ENCODE measurements at regions not wholly inside any gene's neighbourhood (a gene's known extent, or its start where the extent isn't known, plus 50 kb on each side); places are given as distances from the start of the nearest gene placed in this dataset.
"Not testable (repeated sequence)": the region's sequence is repeated elsewhere in the genome, so short reads cannot be mapped to it uniquely, and the experiment has no call there.

DNA sequence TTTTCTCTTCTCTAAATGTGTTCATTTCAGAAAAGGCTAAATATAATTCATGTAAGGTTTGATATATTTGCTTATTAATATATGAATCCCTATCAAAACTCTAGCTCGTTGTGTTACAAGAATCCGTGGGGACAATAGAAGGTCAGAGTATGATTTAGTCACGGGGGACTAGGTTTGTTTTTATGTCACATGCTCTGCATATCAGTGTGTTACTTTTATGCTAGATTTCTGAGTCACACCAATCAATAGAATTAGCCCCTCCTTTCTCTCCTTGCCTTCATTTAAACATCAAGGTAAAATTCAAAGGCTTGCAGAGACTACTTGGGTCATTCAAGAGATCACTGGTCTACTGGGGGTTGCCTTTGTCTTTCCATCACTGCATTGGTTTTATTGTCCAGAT lies 636.1 kb downstream of the NR2F2 start:
- H3K27ac ChIP-seq: no peak overlapping the region
- TF ChIP-seq, protein P1, sequence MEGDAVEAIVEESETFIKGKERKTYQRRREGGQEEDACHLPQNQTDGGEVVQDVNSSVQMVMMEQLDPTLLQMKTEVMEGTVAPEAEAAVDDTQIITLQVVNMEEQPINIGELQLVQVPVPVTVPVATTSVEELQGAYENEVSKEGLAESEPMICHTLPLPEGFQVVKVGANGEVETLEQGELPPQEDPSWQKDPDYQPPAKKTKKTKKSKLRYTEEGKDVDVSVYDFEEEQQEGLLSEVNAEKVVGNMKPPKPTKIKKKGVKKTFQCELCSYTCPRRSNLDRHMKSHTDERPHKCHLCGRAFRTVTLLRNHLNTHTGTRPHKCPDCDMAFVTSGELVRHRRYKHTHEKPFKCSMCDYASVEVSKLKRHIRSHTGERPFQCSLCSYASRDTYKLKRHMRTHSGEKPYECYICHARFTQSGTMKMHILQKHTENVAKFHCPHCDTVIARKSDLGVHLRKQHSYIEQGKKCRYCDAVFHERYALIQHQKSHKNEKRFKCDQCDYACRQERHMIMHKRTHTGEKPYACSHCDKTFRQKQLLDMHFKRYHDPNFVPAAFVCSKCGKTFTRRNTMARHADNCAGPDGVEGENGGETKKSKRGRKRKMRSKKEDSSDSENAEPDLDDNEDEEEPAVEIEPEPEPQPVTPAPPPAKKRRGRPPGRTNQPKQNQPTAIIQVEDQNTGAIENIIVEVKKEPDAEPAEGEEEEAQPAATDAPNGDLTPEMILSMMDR (conservative IDR thresholded peaks at IDR 0.05): no peak

DNA sequence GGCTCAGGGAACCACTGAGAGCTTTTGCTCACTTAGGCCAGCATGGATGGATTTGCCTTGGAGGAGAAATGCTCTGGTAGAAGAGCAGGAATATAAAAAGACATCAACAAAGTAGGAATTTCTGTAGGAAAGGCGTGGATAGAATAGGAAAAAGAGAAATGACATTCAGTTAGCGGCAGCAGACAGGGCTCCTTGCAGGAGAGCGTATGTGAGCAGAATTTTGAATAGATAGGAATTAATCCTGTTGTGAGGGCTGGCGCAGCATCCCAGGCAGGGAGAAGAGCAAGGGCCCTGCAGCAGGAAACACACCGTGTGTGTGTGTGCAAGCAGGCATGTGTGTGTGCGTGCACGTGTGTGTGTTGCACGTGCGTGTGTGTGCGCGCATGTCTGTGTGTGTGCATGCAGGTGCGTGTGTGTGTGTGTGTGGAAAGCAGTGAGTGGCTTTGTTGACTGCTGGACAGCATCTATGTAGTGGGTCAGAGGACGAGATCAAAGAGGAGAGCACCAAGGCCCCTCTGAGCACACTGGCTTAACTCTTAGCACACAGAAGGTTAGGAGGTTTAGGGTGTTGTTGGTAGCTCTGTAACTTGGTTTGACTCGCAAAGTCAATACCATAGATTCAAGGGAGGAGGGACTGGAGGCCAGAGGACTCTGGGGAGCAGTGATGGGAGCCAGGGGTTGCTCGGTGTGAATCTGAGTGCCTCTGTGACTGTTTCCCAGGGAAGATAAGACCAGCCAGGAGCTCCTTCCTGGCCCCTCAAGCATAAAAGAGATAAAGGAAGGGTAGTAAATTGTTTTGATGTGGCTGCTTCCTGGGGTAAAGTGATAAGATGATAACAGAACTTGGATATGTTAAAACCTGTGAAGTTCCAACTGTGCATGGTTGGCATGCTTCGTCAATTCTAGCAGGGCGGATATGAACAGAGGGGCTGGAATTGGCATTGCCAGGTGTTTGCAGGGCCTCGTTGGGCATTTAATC lies 639.5 kb downstream of the NR2F2 start:
- TF ChIP-seq, protein P1 (conservative IDR thresholded peaks at IDR 0.05): no peak
- H3K27ac ChIP-seq: no peak overlapping the region

DNA sequence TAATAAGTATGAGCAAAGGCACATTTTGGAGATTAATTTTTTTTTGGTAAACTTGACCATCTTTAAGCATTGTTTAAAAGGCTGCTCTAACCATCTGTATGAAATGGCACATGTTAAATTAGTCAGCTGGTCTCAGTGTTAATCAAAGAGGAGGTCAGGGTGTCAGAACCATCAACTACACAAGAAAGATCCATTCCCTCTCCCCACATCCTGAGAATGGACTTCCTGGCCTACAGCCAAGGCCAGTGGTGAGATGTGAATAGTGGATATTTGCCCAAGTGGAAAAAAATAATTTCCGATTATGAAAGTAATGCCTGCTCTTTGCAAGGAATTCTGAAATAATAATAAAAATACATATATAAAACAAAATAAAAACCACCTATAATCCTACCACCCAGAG lies 641.7 kb downstream of the NR2F2 start:
- TF ChIP-seq, protein P1 (conservative IDR thresholded peaks at IDR 0.05): no peak
- no peak overlapping the region for H3K27ac ChIP-seq

DNA sequence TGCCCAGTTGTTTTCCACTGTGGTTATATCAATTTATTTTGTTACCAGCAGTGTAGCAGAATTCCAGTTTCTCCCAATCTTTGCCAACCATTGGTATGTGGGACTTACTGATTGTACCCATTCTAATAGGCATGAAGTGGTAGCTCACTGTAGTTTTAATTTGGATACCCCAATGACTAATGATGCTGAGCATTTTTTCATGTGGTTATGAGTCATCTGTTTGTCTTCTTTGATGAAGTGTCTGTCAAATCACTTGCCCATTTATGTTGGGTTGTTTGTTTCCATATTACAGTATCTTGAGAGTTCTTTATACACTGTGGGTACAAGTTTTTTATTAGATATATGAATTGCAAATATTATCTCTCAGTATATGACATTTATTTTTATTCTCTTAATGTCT lies 644.3 kb downstream of the NR2F2 start:
- TF ChIP-seq, protein P1 (conservative IDR thresholded peaks at IDR 0.05): no peak
- no peak overlapping the region for H3K27ac ChIP-seq

DNA sequence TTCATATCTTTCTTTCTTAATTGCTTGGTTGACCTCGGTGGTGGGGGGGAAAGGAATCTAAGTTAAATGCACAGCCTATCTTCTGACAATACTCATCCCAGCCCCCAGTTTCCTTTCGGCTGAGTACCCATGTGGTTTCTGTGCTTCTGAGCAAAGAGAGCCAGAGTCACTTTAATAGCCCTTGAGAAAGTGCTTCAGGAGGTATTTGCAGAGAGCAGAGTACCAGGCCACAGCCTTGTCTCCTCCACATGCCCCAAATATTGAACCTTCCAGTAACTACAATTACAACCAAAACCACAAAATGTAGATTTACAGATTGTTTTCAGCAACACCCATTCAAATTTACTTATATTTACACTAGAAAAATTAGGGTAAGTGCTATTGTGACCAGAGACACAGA lies 647.4 kb downstream of the NR2F2 start:
- TF ChIP-seq, protein P1 (conservative IDR thresholded peaks at IDR 0.05): no peak

DNA sequence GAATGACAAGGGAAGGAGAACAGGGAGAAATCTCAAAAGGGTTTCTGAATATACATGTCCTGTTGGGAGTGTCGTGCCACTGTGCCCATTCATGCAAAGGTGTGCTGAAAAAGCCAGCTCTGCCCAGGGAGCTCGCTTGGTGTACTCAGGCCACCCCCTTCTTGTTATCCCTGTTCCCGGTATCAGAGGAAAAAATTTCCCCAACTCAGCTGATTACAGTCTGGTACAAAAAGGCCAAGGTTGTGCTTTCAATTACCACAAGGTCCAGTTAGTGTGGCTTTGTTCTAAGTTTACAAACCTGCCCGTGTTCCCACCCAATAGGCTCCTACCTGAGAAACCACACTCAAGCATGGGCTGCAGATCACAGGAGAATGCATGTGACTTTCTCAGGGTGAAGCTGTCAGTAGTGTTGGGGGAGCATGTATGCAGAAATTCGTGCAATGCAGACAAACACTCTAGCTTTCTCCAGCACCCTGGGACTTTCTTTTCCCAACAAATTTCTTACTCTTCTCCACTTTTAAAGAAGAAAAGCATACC lies 648.5 kb downstream of the NR2F2 start:
- TF ChIP-seq, protein P1 (conservative IDR thresholded peaks at IDR 0.05): no peak

More for the DNA sequence above, 647.4 kb downstream of the NR2F2 start:
- no peak overlapping the region for H3K27ac ChIP-seq

DNA sequence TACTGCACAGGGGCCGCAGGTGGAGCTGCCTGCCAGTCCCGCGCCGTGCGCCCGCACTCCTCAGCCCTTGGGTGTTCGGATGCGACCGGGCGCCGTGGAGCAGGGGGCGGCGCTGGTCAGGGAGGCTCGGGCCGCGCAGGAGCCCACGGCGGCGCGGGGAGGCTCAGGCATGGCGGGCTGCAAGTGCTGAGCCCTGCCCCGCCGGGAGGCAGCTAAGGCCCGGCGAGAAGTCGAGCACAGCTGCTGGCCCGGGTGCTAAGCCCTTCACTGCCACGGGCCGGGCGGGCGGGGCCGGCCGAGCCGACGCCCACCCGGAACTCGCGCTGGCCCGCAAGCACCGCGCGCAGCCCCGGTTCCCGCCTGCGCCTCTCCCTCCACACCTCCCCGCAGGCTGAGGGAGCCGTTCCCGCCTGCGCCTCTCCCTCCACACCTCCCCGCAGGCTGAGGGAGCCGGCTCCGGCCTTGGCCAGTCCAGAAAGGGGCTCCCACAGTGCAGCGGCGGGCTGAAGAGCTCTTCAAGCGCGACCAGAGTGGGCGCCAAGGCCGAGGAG lies 653.7 kb downstream of the NR2F2 start:
- not testable (repeated sequence) for H3K27ac ChIP-seq

More for the DNA sequence above, 648.5 kb downstream of the NR2F2 start:
- H3K27ac ChIP-seq: no peak overlapping the region
